H1 (cell line): ENCODE measurements at regions not wholly inside any gene's neighbourhood (a gene's known extent, or its start where the extent isn't known, plus 50 kb on each side); places are given as distances from the start of the nearest gene placed in this dataset.

Experiments used
- CTCF ChIP-seq, 3 experiments: IDR thresholded peaks; 1 replicate in 2 of 3; 2 replicates in 1 of 3; pipeline versions ENCODE4 v1.5.1 to v1.6.1; 2011; ENCODE audit warnings: low read length in 3 of 3, mild to moderate bottlenecking in 3 of 3, inconsistent platforms in 2 of 3, low read depth in 1 of 3, moderate library complexity in 1 of 3; ENCODE audit not compliant: insufficient read depth in 1 of 3; ENCODE audit errors: control extremely low read depth in 1 of 3
- EP300 ChIP-seq, 2 experiments: IDR thresholded peaks; 1 replicate in 1 of 2; 2 replicates in 1 of 2; pipeline ENCODE4 v1.6.1; 2011 to 2012; ENCODE audit warnings: low read depth in 2 of 2, low read length in 2 of 2, mild to moderate bottlenecking in 2 of 2, borderline replicate concordance in 1 of 2, inconsistent platforms in 1 of 2, moderate library complexity in 1 of 2
- POLR2A ChIP-seq, 2 experiments: IDR thresholded peaks; 1 replicate in 1 of 2; 2 replicates in 1 of 2; pipeline ENCODE4 v1.6.1; 2011; ENCODE audit warnings: low read depth in 2 of 2, low read length in 2 of 2, mild to moderate bottlenecking in 2 of 2; ENCODE audit errors: control extremely low read depth in 1 of 2
- POLR2AphosphoS5 ChIP-seq: IDR thresholded peaks from 2 replicates; pipeline ENCODE4 v1.6.1; 2011; ENCODE audit warnings: low read depth, low read length
- RAD21 ChIP-seq, 2 experiments: IDR thresholded peaks in 1 of 2; conservative IDR thresholded peaks in 1 of 2; 2 replicates each; pipeline ENCODE4 v1.6.1; 2011; ENCODE audit warnings: low read depth in 2 of 2, low read length in 2 of 2, improper control_type of control experiment in 1 of 2, inconsistent platforms in 1 of 2, mild to moderate bottlenecking in 1 of 2, moderate library complexity in 1 of 2
- RXRA ChIP-seq: IDR thresholded peaks from 2 replicates; pipeline ENCODE4 v1.6.1; 2011; ENCODE audit warnings: low read depth, mild to moderate bottlenecking, low read length, moderate library complexity; ENCODE audit not compliant: insufficient read depth
- USF2 ChIP-seq: IDR thresholded peaks from 2 replicates; pipeline ENCODE4 v1.6.1; 2011; ENCODE audit warnings: low read length, improper control_type of control experiment

- no peak for TF ChIP-seq POLR2A (IDR thresholded peaks at IDR 0.05; ENCODE audit: control extremely low read depth in 1 of 2, low read depth in 2 of 2, low read length in 2 of 2)
- no peak for TF ChIP-seq RAD21 (IDR thresholded peaks at IDR 0.05 in 1 of 2, conservative IDR thresholded peaks at IDR 0.05 in 1 of 2; ENCODE audit: low read depth in 2 of 2, low read length in 2 of 2)
- TF ChIP-seq USF2, result no peak
- TF ChIP-seq RXRA, result no peak
- TF ChIP-seq POLR2AphosphoS5, result no peak
- no peak for TF ChIP-seq CTCF (IDR thresholded peaks at IDR 0.05; ENCODE audit: control extremely low read depth in 1 of 3, insufficient read depth in 1 of 3, low read depth in 1 of 3, low read length in 3 of 3)
- TF ChIP-seq EP300 (IDR thresholded peaks at IDR 0.05; ENCODE audit: borderline replicate concordance in 1 of 2, low read depth in 2 of 2, low read length in 2 of 2), result no peak
Measured at GRCh38 chr18:2138552-2138951, 432.8 kb downstream of the METTL4 start.
